ENCODE measurements at regions not wholly inside any gene's neighbourhood (a gene's known extent, or its start where the extent isn't known, plus 50 kb on each side); places are given as distances from the start of the nearest gene placed in this dataset.

- no peak for DNase-seq
- Histone ChIP-seq H4K91ac (ENCODE audit: insufficient read length, low read depth, low read length) (no peak overlapping the region), H2BK5ac (ENCODE audit: insufficient read length, low read length) (no peak overlapping the region), H3K79me2 (ENCODE audit: insufficient read depth, low read length) (no peaks in the 10 kb centered on the region), H3K18ac (ENCODE audit: insufficient read length, low read depth, low read length) (no peak overlapping the region), H2BK15ac (ENCODE audit: low read depth, low read length) (no peak overlapping the region), H4K8ac (replicated peaks; ENCODE audit: insufficient read length, low read depth, low read length) (no peak overlapping the region), H3K4ac (ENCODE audit: low read depth, low read length) (no peak overlapping the region), H3K4me1 (ENCODE audit: insufficient read depth, low read length) (no peaks in the 10 kb centered on the region), H3K14ac (ENCODE audit: insufficient read depth, low read length) (no peak overlapping the region; the same call in 1 of the 2 replicates), H3K4me2 (ENCODE audit: insufficient read depth, insufficient read length, low read length) (no peak overlapping the region), H3K23ac (ENCODE audit: insufficient read length, low read depth, low read length) (no peak overlapping the region), H3T11ph (ENCODE audit: low read length) (no peak overlapping the region), H3K9ac (ENCODE audit: extremely low read depth, insufficient read length, low read length) (no peak overlapping the region), H3K27me3 (ENCODE audit: insufficient read depth, low read length) (no peaks in the 10 kb centered on the region), H3K56ac (ENCODE audit: insufficient read length, low read depth, low read length) (no peak overlapping the region), H4K20me1 (ENCODE audit: control insufficient read depth, insufficient read depth, insufficient read length) (no peaks in the 10 kb centered on the region), H3K9me3 (ENCODE audit: control insufficient read depth, low read depth, low read length) (no peaks in the 10 kb centered on the region), H3K23me2 (ENCODE audit: insufficient read length, low read depth, low read length, poor library complexity, severe bottlenecking) (peaks cover 3% of the 10 kb centered on the region), H2BK120ac (ENCODE audit: low read depth, low read length, poor library complexity, severe bottlenecking) (no peak overlapping the region), H2BK12ac (ENCODE audit: insufficient read length, low read depth, low read length) (no peak overlapping the region), H2AFZ (ENCODE audit: low read length) (no peak overlapping the region), H3K79me1 (ENCODE audit: insufficient read depth, low read depth, low read length, poor library complexity, severe bottlenecking) (no peaks in the 10 kb centered on the region), H4K5ac (ENCODE audit: insufficient read length, low read depth, low read length) (no peak overlapping the region), H2BK20ac (ENCODE audit: low read depth, low read length, poor library complexity, severe bottlenecking) (no peak overlapping the region), H2AK5ac (ENCODE audit: insufficient read length, low read length) (no peak overlapping the region), H3K27ac (ENCODE audit: insufficient read length, low read depth, low read length) (no peak overlapping the region)
- peak overlapping the region in 1 of 3 experiments; percentile 14; a peak in 1 of 7 replicates for H3K27ac Mint-ChIP-seq
- H3K9me3 Mint-ChIP-seq, result peaks cover 4 to 6% of the 10 kb centered on the region in 2 experiments; a peak in 3 of 5 replicates
- no peaks in the 10 kb centered on the region for H3K36me3 Mint-ChIP-seq (ENCODE audit: insufficient read depth in 1 of 3, low read depth in 3 of 3)
- no peak overlapping the region for H3K4me3 Mint-ChIP-seq
- WGBS (ENCODE audit: extremely low coverage, insufficient read length, low lambda C conversion rate), result no CpG with 5 or more reads among the region's 7 CpGs
- peaks cover 0 to 3% of the 10 kb centered on the region in 2 experiments; a peak in 3 of 4 replicates for H3K4me1 Mint-ChIP-seq
- peaks cover 56% of the 10 kb centered on the region for H3K27me3 Mint-ChIP-seq (ENCODE audit: low read depth)
- TF ChIP-seq CTCF (conservative IDR thresholded peaks at IDR 0.05), result no peak
Observed at GRCh38 chr17:79350533-79350932, 260.3 kb downstream of the RBFOX3 start.

Data from H9 (cell line).